Loucy (cell line): ENCODE measurements at regions not wholly inside any gene's neighbourhood (a gene's known extent, or its start where the extent isn't known, plus 50 kb on each side); places are given as distances from the start of the nearest gene placed in this dataset.

Source experiments
- H2AFZ ChIP-seq: fragments of 200-600 bp; sonication (generic); 2 replicates; pipeline ENCODE4 v1.6.0; 2016; ENCODE audit warnings: antibody characterized with exemption, mild to moderate bottlenecking, low read length, moderate library complexity
- H3F3A ChIP-seq: fragments of 200-600 bp; 2 replicates; pipeline ENCODE4 v1.6.0; 2016; ENCODE audit warnings: antibody characterized with exemption, low read depth, mild to moderate bottlenecking
- H3K27me3 ChIP-seq: fragments of 200-600 bp; sonication (generic); 2 replicates; pipeline ENCODE4 v1.6.1; 2014; ENCODE audit warnings: low read length, mild to moderate bottlenecking; ENCODE audit not compliant: insufficient read depth, poor library complexity, severe bottlenecking
- H3K36me3 ChIP-seq: fragments of 200-600 bp; sonication (generic); 2 replicates; pipeline ENCODE4 v1.6.1; 2016; ENCODE audit warnings: low read length; ENCODE audit not compliant: insufficient read depth
- H3K4me1 ChIP-seq: fragments of 200-600 bp; sonication (generic); 2 replicates; pipeline ENCODE4 v1.5.1; 2014; ENCODE audit warnings: low read length, mild to moderate bottlenecking; ENCODE audit not compliant: insufficient read depth, poor library complexity, severe bottlenecking
- H3K4me2 ChIP-seq: fragments of 200-600 bp; sonication (generic); 2 replicates; pipeline ENCODE4 v1.6.0; 2014; ENCODE audit warnings: antibody characterized with exemption, low read length, low read depth, mild to moderate bottlenecking; ENCODE audit not compliant: poor library complexity, severe bottlenecking
- H3K4me3 ChIP-seq: fragments of 200-600 bp; sonication (generic); 2 replicates; pipeline ENCODE4 v1.5.1; 2014; ENCODE audit warnings: low read length, mild to moderate bottlenecking, mixed read lengths; ENCODE audit not compliant: poor library complexity, severe bottlenecking
- H3K79me2 ChIP-seq: fragments of 200-600 bp; sonication (generic); 2 replicates; pipeline ENCODE4 v1.6.1; 2014; ENCODE audit warnings: low read length; ENCODE audit not compliant: insufficient read depth
- H3K9ac ChIP-seq: fragments of 200-600 bp; sonication (generic); 2 replicates; pipeline ENCODE4 v1.6.0; 2014; ENCODE audit warnings: mild to moderate bottlenecking, low read depth, low read length, moderate library complexity; ENCODE audit not compliant: poor library complexity, severe bottlenecking
- H3K9me2 ChIP-seq: fragments of 200-600 bp; sonication (generic); replicated peaks from 2 replicates; pipeline ENCODE4 v1.6.1; 2016; ENCODE audit warnings: low read depth, low read length, mixed read lengths
- H3K9me3 ChIP-seq: fragments of 200-600 bp; sonication (generic); 2 replicates; pipeline ENCODE4 v1.6.1; 2014; ENCODE audit warnings: mild to moderate bottlenecking, antibody characterized with exemption, low read length, low read depth; ENCODE audit not compliant: insufficient read depth
- H4K20me1 ChIP-seq: fragments of 200-600 bp; sonication (generic); 2 replicates; pipeline ENCODE4 v1.6.0; 2014; ENCODE audit warnings: antibody characterized with exemption, low read length, mild to moderate bottlenecking; ENCODE audit not compliant: insufficient read depth, poor library complexity, severe bottlenecking
- CTCF ChIP-seq: fragments of 200-600 bp; sonication (generic); conservative IDR thresholded peaks from 2 replicates; pipeline ENCODE4 v1.5.1; 2014; ENCODE audit warnings: mild to moderate bottlenecking, antibody characterized with exemption, low read length
- EZH2phosphoT487 ChIP-seq: fragments of 200-600 bp; IDR thresholded peaks from 2 replicates; pipeline ENCODE4 v1.6.1; 2018; ENCODE audit warnings: antibody characterized with exemption, mild to moderate bottlenecking, moderate library complexity, borderline replicate concordance

DNA sequence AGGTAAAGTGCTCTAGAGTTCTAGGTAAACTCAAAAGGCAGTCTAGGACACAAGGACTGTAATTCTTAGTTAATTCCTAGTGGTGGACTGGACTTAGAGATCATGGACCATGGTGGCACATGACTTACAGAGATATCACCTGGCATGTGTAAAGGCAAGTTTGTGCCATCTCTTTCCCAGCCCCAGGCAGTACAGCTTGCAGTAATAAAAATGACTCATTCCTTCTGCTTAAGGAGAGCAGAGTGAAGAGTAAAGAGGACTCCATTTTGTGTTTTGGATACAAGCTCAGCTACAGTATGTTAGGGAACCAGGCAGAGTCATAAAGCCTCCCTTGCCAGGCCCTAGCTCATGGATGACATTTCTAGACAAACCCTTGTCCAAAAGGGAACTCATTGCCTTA lies 629.9 kb downstream of the JRKL start:
- Histone ChIP-seq H3K4me3 (no peak overlapping the region), H3K36me3 (no peaks in the 10 kb centered on the region), H3F3A (no peaks in the 10 kb centered on the region), H4K20me1 (no peaks in the 10 kb centered on the region), H3K9me2 (no peaks in the 10 kb centered on the region), H3K27me3 (no peaks in the 10 kb centered on the region), H3K9ac (no peak overlapping the region), H2AFZ (no peak overlapping the region), H3K4me1 (no peaks in the 10 kb centered on the region), H3K9me3 (peaks cover 3% of the 10 kb centered on the region; the same call in 1 of the 2 replicates), H3K4me2 (no peak overlapping the region), H3K79me2 (no peaks in the 10 kb centered on the region)
- TF ChIP-seq EZH2phosphoT487 (no peak), CTCF (no peak)

- no peak overlapping the region for H3K9ac ChIP-seq
- no peaks in the 10 kb centered on the region for H3K79me2 ChIP-seq
- no peaks in the 10 kb centered on the region for H3F3A ChIP-seq
- no peaks in the 10 kb centered on the region for H3K9me2 ChIP-seq
- H3K36me3 ChIP-seq, result no peaks in the 10 kb centered on the region
- H3K27me3 ChIP-seq, result no peaks in the 10 kb centered on the region
- TF ChIP-seq EZH2phosphoT487 (no peak), CTCF (no peak)
- no peak overlapping the region for H3K4me2 ChIP-seq
- no peak overlapping the region for H3K4me3 ChIP-seq
- peaks cover 3% of the 10 kb centered on the region; the same call in 1 of the 2 replicates for H3K9me3 ChIP-seq
- H4K20me1 ChIP-seq, result no peaks in the 10 kb centered on the region
- no peaks in the 10 kb centered on the region for H3K4me1 ChIP-seq
- H2AFZ ChIP-seq, result no peak overlapping the region
Measured at GRCh38 chr11:97022955-97023354, 633.1 kb downstream of the JRKL start.

DNA sequence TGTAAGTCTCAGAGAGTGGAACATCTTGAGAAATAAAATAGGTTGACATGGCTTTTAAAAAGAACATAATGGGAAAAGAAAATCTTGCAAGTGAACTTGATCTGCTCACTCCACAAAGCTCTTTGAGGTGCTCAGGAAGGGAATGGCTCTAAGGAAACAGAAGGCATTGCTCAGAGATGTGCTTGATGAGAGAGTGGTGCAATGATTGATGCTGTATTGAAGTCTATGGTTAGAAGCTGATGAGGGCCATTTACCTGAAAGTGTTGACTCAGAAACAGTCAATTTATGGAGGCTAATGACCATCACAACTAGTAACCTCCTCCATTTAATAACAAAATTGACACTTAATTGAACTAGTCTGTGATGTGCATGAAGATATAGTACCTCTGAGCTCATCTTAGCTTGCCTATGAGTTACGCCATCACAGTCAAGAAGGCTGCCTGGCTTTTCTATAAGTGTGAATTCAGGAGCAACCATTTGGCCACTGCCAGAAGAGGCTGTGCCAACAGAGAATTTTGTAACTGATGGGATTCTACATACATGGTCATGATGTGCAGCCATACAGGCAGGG lies 639.1 kb downstream of the JRKL start:
- Histone ChIP-seq H3K9me2 (no peaks in the 10 kb centered on the region), H3K4me2 (no peak overlapping the region), H4K20me1 (no peaks in the 10 kb centered on the region), H3K4me1 (no peaks in the 10 kb centered on the region), H3K27me3 (no peaks in the 10 kb centered on the region), H3K9ac (no peak overlapping the region), H3F3A (no peaks in the 10 kb centered on the region), H2AFZ (no peak overlapping the region), H3K4me3 (no peak overlapping the region), H3K9me3 (no peaks in the 10 kb centered on the region), H3K79me2 (no peaks in the 10 kb centered on the region), H3K36me3 (no peaks in the 10 kb centered on the region)
- no peak for TF ChIP-seq EZH2phosphoT487
- TF ChIP-seq CTCF, result no peak
